HFF-Myc (cell line): ENCODE measurements at regions not wholly inside any gene's neighbourhood (a gene's known extent, or its start where the extent isn't known, plus 50 kb on each side); places are given as distances from the start of the nearest gene placed in this dataset.
"Not testable (repeated sequence)": the region's sequence is repeated elsewhere in the genome, so short reads cannot be mapped to it uniquely, and the experiment has no call there.

Experiments
- DNase-seq: peaks from one replicate; pipeline ENCODE4 v3.0.0-alpha.2; 2011; ENCODE audit warnings: low read depth; ENCODE audit errors: extremely low read depth
- H3K4me3 ChIP-seq: replicated peaks from 2 replicates; pipeline ENCODE4 v1.5.1; 2011; ENCODE audit warnings: low read depth, mild to moderate bottlenecking, control low read depth, low read length
- CTCF ChIP-seq: IDR thresholded peaks from 2 replicates; pipeline ENCODE4 v1.5.1; 2012; ENCODE audit warnings: mild to moderate bottlenecking, low read depth, low read length, control low read depth; ENCODE audit errors: missing control alignments

- H3K4me3 ChIP-seq = no peak overlapping the region
- TF ChIP-seq CTCF = no peak
- no peak for DNase-seq
These were observed 202.3 kb upstream of the KCTD7 start for GRCh38 chr7:66426332-66426731.

GRCh38 chr7:66426996-66427395, 201.7 kb upstream of the KCTD7 start:
- no peak for DNase-seq
- no peak for TF ChIP-seq CTCF
- no peak overlapping the region for H3K4me3 ChIP-seq

GRCh38 chr7:66427956-66428355, 200.7 kb upstream of the KCTD7 start:
- no peak for TF ChIP-seq CTCF
- H3K4me3 ChIP-seq = no peak overlapping the region
- no peak for DNase-seq

- H3K4me3 ChIP-seq = no peak overlapping the region
- DNase-seq = no peak
- TF ChIP-seq CTCF = no peak
These were observed 199.1 kb upstream of the KCTD7 start for GRCh38 chr7:66429498-66430163.

- no peak for DNase-seq
- TF ChIP-seq CTCF = no peak
- no peak overlapping the region for H3K4me3 ChIP-seq
These were observed 198.5 kb upstream of the KCTD7 start for GRCh38 chr7:66430164-66430545.

GRCh38 chr7:66438703-66439405, 189.8 kb upstream of the KCTD7 start:
- not testable (repeated sequence) for DNase-seq, H3K4me3 ChIP-seq

GRCh38 chr7:66442385-66442784, 186.3 kb upstream of the KCTD7 start:
- no peak for TF ChIP-seq CTCF
- no peak for DNase-seq

More at GRCh38 chr7:66442385-66442784, 186.3 kb upstream of the KCTD7 start:
- H3K4me3 ChIP-seq = no peak overlapping the region
